GM18519 (cell line): ENCODE measurements at regions not wholly inside any gene's neighbourhood (a gene's known extent, or its start where the extent isn't known, plus 50 kb on each side); places are given as distances from the start of the nearest gene placed in this dataset.

Experiments
- ATAC-seq: cut with Tn5 transposase; IDR thresholded peaks from one replicate; pipeline ENCODE4 v1.9.1; 2021; ENCODE audit warnings: mild to moderate bottlenecking, moderate library complexity; ENCODE audit not compliant: unreplicated experiment, low FRiP score

GRCh38 chr4:185921583-185922555 lies 109.9 kb upstream of the SORBS2 start:
- ATAC-seq = no peak

GRCh38 chr4:185924458-185925044 lies 112.6 kb upstream of the SORBS2 start:
- ATAC-seq = no peak

GRCh38 chr4:185925910-185926360 lies 113.9 kb upstream of the SORBS2 start:
- no peak for ATAC-seq

GRCh38 chr4:185931375-185931774 lies 119.4 kb upstream of the SORBS2 start:
- ATAC-seq = no peak

GRCh38 chr4:185931986-185932385 lies 120.0 kb upstream of the SORBS2 start:
- no peak for ATAC-seq

GRCh38 chr4:185932491-185932890 lies 120.5 kb upstream of the SORBS2 start:
- no peak for ATAC-seq

- ATAC-seq = no peak
Observed at GRCh38 chr4:185933078-185933581, 121.1 kb upstream of the SORBS2 start.

- no peak for ATAC-seq
Observed at GRCh38 chr4:185936650-185937376, 124.8 kb upstream of the SORBS2 start.

GRCh38 chr4:185938654-185939053 lies 126.7 kb upstream of the SORBS2 start:
- ATAC-seq = no peak

- no peak for ATAC-seq
Observed at GRCh38 chr4:185941461-185941860, 127.5 kb upstream of the TLR3 start.

- ATAC-seq = no peak
Observed at GRCh38 chr4:185945252-185945651, 123.7 kb upstream of the TLR3 start.

- no peak for ATAC-seq
Observed at GRCh38 chr4:185945906-185946305, 123.0 kb upstream of the TLR3 start.

GRCh38 chr4:185950891-185951290 lies 118.1 kb upstream of the TLR3 start:
- no peak for ATAC-seq

GRCh38 chr4:185955151-185955770 lies 113.7 kb upstream of the TLR3 start:
- no peak for ATAC-seq

GRCh38 chr4:185955826-185956543 lies 113.0 kb upstream of the TLR3 start:
- no peak for ATAC-seq

GRCh38 chr4:185956544-185956940 lies 112.4 kb upstream of the TLR3 start:
- ATAC-seq = no peak

- ATAC-seq = no peak
Observed at GRCh38 chr4:185958094-185958747, 110.7 kb upstream of the TLR3 start.

- no peak for ATAC-seq
Observed at GRCh38 chr4:185965426-185966384, 103.3 kb upstream of the TLR3 start.
